ENCODE measurements at regions not wholly inside any gene's neighbourhood (a gene's known extent, or its start where the extent isn't known, plus 50 kb on each side); places are given as distances from the start of the nearest gene placed in this dataset.

DNA sequence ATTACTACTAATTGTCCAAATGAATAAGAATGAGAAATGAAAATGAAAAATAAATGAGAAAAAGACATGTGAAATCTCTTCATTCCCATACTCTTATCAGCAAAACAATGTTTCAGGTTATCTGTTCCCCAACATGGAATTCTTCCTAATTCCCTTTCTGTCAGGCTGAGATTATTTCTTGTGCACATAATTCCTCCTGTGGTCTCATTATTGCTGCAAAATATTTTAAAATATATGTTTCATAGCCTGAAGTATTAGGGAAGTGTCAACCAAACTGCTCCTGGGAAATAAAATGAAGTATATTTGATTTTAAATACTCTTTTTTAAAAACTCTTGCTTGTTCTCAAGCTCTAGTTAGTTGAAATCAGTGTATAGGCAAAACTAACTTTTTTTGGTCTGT is 314.9 kb downstream of the USP25 start:
- H3K36me3 ChIP-seq (ENCODE audit: control insufficient read depth, insufficient read depth, low read length), result no peaks in the 10 kb centered on the region
- H3K4me1 ChIP-seq (ENCODE audit: control insufficient read depth, insufficient read depth, low read length), result no peaks in the 10 kb centered on the region
- peaks cover 4% of the 10 kb centered on the region; the same call in 1 of the 2 replicates for H3K9me3 ChIP-seq (ENCODE audit: control insufficient read depth, insufficient read depth, low read depth, low read length)
- no peak overlapping the region for H3K9ac ChIP-seq (ENCODE audit: low read length)
- no peaks in the 10 kb centered on the region for H3K27me3 ChIP-seq (ENCODE audit: control insufficient read depth, insufficient read depth, low read length)
- no peak overlapping the region for H3K4me3 ChIP-seq (ENCODE audit: low read depth, low read length)
- H3K27ac ChIP-seq (ENCODE audit: low read depth, low read length), result no peak overlapping the region

- H3K27me3 ChIP-seq (ENCODE audit: control insufficient read depth, insufficient read depth, low read length), result no peaks in the 10 kb centered on the region
- H3K4me1 ChIP-seq (ENCODE audit: control insufficient read depth, insufficient read depth, low read length), result no peaks in the 10 kb centered on the region
- no peak overlapping the region for H3K9ac ChIP-seq (ENCODE audit: low read length)
- H3K36me3 ChIP-seq (ENCODE audit: control insufficient read depth, insufficient read depth, low read length), result no peaks in the 10 kb centered on the region
- no peaks in the 10 kb centered on the region for H3K9me3 ChIP-seq (ENCODE audit: control insufficient read depth, insufficient read depth, low read depth, low read length)
- no peak overlapping the region for H3K4me3 ChIP-seq (ENCODE audit: low read depth, low read length)
- H3K27ac ChIP-seq (ENCODE audit: low read depth, low read length), result no peak overlapping the region
These were observed 317.0 kb downstream of the USP25 start for GRCh38 chr21:16046656-16047330.

GRCh38 chr21:16047904-16048303 is 318.1 kb downstream of the USP25 start:
- Histone ChIP-seq H3K4me3 (ENCODE audit: low read depth, low read length) (no peak overlapping the region), H3K4me1 (ENCODE audit: control insufficient read depth, insufficient read depth, low read length) (no peaks in the 10 kb centered on the region), H3K27me3 (ENCODE audit: control insufficient read depth, insufficient read depth, low read length) (no peaks in the 10 kb centered on the region), H3K9ac (ENCODE audit: low read length) (no peak overlapping the region), H3K9me3 (ENCODE audit: control insufficient read depth, insufficient read depth, low read depth, low read length) (no peaks in the 10 kb centered on the region), H3K36me3 (ENCODE audit: control insufficient read depth, insufficient read depth, low read length) (no peaks in the 10 kb centered on the region), H3K27ac (ENCODE audit: low read depth, low read length) (no peak overlapping the region)

GRCh38 chr21:16055014-16055413 is 325.2 kb downstream of the USP25 start:
- Histone ChIP-seq H3K36me3 (ENCODE audit: control insufficient read depth, insufficient read depth, low read length) (no peaks in the 10 kb centered on the region), H3K4me3 (ENCODE audit: low read depth, low read length) (no peak overlapping the region), H3K27ac (ENCODE audit: low read depth, low read length) (no peak overlapping the region), H3K27me3 (ENCODE audit: control insufficient read depth, insufficient read depth, low read length) (no peaks in the 10 kb centered on the region), H3K9me3 (ENCODE audit: control insufficient read depth, insufficient read depth, low read depth, low read length) (peaks cover 3% of the 10 kb centered on the region; the same call in 1 of the 2 replicates), H3K4me1 (ENCODE audit: control insufficient read depth, insufficient read depth, low read length) (no peaks in the 10 kb centered on the region), H3K9ac (ENCODE audit: low read length) (no peak overlapping the region)

DNA sequence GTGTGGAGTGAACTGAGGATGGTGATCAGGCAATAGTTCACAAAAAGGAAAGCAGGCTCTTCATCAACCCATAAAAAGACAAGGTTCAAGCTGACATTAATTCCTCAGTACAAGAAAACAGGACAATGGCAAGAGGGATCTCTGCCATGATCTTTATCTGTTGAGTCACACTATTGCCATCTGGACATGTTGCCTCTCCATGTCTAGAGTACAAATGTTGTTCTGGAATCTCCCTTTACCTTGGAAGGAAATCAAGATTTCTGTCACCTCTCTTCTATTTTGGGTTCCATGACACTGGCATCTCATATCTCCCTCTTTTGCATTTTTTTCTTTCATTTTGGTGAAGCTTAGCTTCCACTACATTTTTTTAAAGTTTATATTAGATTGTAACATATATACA is 329.1 kb downstream of the USP25 start:
- Histone ChIP-seq H3K27ac (ENCODE audit: low read depth, low read length) (no peak overlapping the region), H3K4me3 (ENCODE audit: low read depth, low read length) (no peak overlapping the region), H3K27me3 (ENCODE audit: control insufficient read depth, insufficient read depth, low read length) (no peaks in the 10 kb centered on the region), H3K9me3 (ENCODE audit: control insufficient read depth, insufficient read depth, low read depth, low read length) (peaks cover 15% of the 10 kb centered on the region), H3K9ac (ENCODE audit: low read length) (no peak overlapping the region), H3K4me1 (ENCODE audit: control insufficient read depth, insufficient read depth, low read length) (no peaks in the 10 kb centered on the region), H3K36me3 (ENCODE audit: control insufficient read depth, insufficient read depth, low read length) (no peaks in the 10 kb centered on the region)

- peaks cover 15% of the 10 kb centered on the region for H3K9me3 ChIP-seq (ENCODE audit: control insufficient read depth, insufficient read depth, low read depth, low read length)
- H3K27me3 ChIP-seq (ENCODE audit: control insufficient read depth, insufficient read depth, low read length), result no peaks in the 10 kb centered on the region
These were observed 330.2 kb downstream of the USP25 start for GRCh38 chr21:16059981-16060380.

DNA sequence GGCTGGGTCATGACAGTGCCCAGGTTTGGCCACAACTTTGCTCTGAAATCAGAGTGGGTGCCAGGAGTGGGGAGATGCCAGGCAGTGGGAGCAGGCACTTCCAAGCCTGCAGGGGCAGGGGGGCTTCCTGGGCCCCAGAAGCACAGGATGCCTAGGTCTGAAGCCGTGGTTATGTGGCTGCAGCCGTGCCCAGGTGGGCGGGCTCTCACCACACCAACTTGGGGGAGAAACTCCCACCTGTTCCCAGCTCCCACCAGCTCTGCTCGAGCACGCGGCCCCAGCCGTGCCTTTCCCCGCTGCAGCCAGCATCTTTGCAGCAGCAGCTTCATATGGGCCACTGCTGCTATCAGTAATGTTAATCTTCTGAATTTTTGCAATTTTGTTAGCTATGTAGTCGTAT is 331.4 kb downstream of the USP25 start:
- no peaks in the 10 kb centered on the region for H3K27me3 ChIP-seq (ENCODE audit: control insufficient read depth, insufficient read depth, low read length)
- no peaks in the 10 kb centered on the region for H3K36me3 ChIP-seq (ENCODE audit: control insufficient read depth, insufficient read depth, low read length)
- H3K9me3 ChIP-seq (ENCODE audit: control insufficient read depth, insufficient read depth, low read depth, low read length), result peaks cover 15% of the 10 kb centered on the region
- no peak overlapping the region for H3K9ac ChIP-seq (ENCODE audit: low read length)
- no peak overlapping the region for H3K27ac ChIP-seq (ENCODE audit: low read depth, low read length)
- no peak overlapping the region for H3K4me3 ChIP-seq (ENCODE audit: low read depth, low read length)
- H3K4me1 ChIP-seq (ENCODE audit: control insufficient read depth, insufficient read depth, low read length), result no peaks in the 10 kb centered on the region

More at GRCh38 chr21:16059981-16060380, 330.2 kb downstream of the USP25 start:
- no peaks in the 10 kb centered on the region for H3K4me1 ChIP-seq (ENCODE audit: control insufficient read depth, insufficient read depth, low read length)
- no peak overlapping the region for H3K9ac ChIP-seq (ENCODE audit: low read length)
- no peaks in the 10 kb centered on the region for H3K36me3 ChIP-seq (ENCODE audit: control insufficient read depth, insufficient read depth, low read length)
- H3K27ac ChIP-seq (ENCODE audit: low read depth, low read length), result no peak overlapping the region
- no peak overlapping the region for H3K4me3 ChIP-seq (ENCODE audit: low read depth, low read length)

DNA sequence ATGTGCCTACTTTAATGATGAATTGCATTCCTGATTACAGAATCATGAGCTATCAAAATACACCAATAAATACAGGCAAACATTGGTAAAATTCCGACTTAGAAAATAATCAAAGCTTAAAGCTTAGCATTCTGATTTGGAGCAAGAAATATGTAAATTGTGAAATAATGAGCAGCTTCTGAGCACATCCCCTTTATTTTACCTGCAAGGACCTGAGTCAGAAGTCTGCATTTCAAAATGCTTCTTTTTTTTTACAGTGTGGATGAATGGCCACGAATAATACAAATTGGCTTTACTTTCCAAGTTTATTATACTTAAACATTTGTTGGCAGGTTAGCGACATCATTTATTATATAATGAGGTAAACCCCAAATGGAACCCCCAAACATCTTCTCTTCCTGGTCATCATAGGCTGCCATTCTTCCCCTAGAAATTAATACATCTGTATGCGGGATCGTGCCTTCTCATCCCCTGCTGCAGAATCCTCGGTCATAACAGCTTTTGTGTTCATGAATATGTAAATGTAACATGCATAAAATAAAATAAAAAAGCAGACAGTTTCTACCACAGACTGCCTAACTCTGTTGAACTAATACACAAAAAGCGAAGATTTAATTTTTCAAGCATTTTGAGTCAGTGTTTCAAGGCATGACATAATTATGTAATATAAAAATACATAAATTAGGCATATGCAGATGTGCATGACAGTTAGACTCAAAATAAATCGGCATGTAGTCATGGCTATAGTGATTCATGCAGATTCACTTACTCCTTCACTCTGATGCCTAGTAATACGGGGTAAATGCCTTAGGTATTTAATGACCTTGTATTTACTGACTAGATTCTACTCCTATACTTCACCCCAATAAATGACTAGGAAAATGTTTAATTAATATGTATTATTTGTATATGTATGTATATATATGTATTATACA is 339.7 kb downstream of the USP25 start:
- no peaks in the 10 kb centered on the region for H3K36me3 ChIP-seq (ENCODE audit: control insufficient read depth, insufficient read depth, low read length)
- no peak overlapping the region for H3K4me3 ChIP-seq (ENCODE audit: low read depth, low read length)
- no peaks in the 10 kb centered on the region for H3K27me3 ChIP-seq (ENCODE audit: control insufficient read depth, insufficient read depth, low read length)
- H3K4me1 ChIP-seq (ENCODE audit: control insufficient read depth, insufficient read depth, low read length), result no peaks in the 10 kb centered on the region
- H3K9ac ChIP-seq (ENCODE audit: low read length), result no peak overlapping the region
- no peak overlapping the region for H3K27ac ChIP-seq (ENCODE audit: low read depth, low read length)
- no peaks in the 10 kb centered on the region for H3K9me3 ChIP-seq (ENCODE audit: control insufficient read depth, insufficient read depth, low read depth, low read length)

- no peak overlapping the region for H3K4me3 ChIP-seq (ENCODE audit: low read depth, low read length)
- H3K9ac ChIP-seq (ENCODE audit: low read length), result no peak overlapping the region
- no peaks in the 10 kb centered on the region for H3K36me3 ChIP-seq (ENCODE audit: control insufficient read depth, insufficient read depth, low read length)
- no peaks in the 10 kb centered on the region for H3K4me1 ChIP-seq (ENCODE audit: control insufficient read depth, insufficient read depth, low read length)
- no peaks in the 10 kb centered on the region for H3K9me3 ChIP-seq (ENCODE audit: control insufficient read depth, insufficient read depth, low read depth, low read length)
- H3K27ac ChIP-seq (ENCODE audit: low read depth, low read length), result no peak overlapping the region
- H3K27me3 ChIP-seq (ENCODE audit: control insufficient read depth, insufficient read depth, low read length), result no peaks in the 10 kb centered on the region
These were observed 340.4 kb downstream of the USP25 start for GRCh38 chr21:16070207-16070651.

GRCh38 chr21:16071092-16071491 is 341.3 kb downstream of the USP25 start:
- no peaks in the 10 kb centered on the region for H3K9me3 ChIP-seq (ENCODE audit: control insufficient read depth, insufficient read depth, low read depth, low read length)
- no peaks in the 10 kb centered on the region for H3K27me3 ChIP-seq (ENCODE audit: control insufficient read depth, insufficient read depth, low read length)
- H3K4me1 ChIP-seq (ENCODE audit: control insufficient read depth, insufficient read depth, low read length), result no peaks in the 10 kb centered on the region
- no peaks in the 10 kb centered on the region for H3K36me3 ChIP-seq (ENCODE audit: control insufficient read depth, insufficient read depth, low read length)
- H3K27ac ChIP-seq (ENCODE audit: low read depth, low read length), result no peak overlapping the region
- H3K9ac ChIP-seq (ENCODE audit: low read length), result no peak overlapping the region
- no peak overlapping the region for H3K4me3 ChIP-seq (ENCODE audit: low read depth, low read length)

GRCh38 chr21:16071761-16072160 is 342.0 kb downstream of the USP25 start:
- Histone ChIP-seq H3K36me3 (ENCODE audit: control insufficient read depth, insufficient read depth, low read length) (no peaks in the 10 kb centered on the region), H3K9ac (ENCODE audit: low read length) (no peak overlapping the region), H3K4me1 (ENCODE audit: control insufficient read depth, insufficient read depth, low read length) (no peaks in the 10 kb centered on the region), H3K4me3 (ENCODE audit: low read depth, low read length) (no peak overlapping the region), H3K27me3 (ENCODE audit: control insufficient read depth, insufficient read depth, low read length) (no peaks in the 10 kb centered on the region), H3K27ac (ENCODE audit: low read depth, low read length) (no peak overlapping the region), H3K9me3 (ENCODE audit: control insufficient read depth, insufficient read depth, low read depth, low read length) (no peaks in the 10 kb centered on the region)

Measured in HUES6 (cell line).